Renal cortex interstitium (tissue), 11 donors: ENCODE measurements at regions not wholly inside any gene's neighbourhood (a gene's known extent, or its start where the extent isn't known, plus 50 kb on each side); places are given as distances from the start of the nearest gene placed in this dataset.

Experiments used
- DNase-seq, 11 donors: peaks; one replicate each; pipeline ENCODE4 v3.0.0-alpha.2; 2013; ENCODE audit warnings: low read depth in 9 of 11, low spot score in 4 of 11; ENCODE audit errors: extremely low read depth in 1 of 11

DNA sequence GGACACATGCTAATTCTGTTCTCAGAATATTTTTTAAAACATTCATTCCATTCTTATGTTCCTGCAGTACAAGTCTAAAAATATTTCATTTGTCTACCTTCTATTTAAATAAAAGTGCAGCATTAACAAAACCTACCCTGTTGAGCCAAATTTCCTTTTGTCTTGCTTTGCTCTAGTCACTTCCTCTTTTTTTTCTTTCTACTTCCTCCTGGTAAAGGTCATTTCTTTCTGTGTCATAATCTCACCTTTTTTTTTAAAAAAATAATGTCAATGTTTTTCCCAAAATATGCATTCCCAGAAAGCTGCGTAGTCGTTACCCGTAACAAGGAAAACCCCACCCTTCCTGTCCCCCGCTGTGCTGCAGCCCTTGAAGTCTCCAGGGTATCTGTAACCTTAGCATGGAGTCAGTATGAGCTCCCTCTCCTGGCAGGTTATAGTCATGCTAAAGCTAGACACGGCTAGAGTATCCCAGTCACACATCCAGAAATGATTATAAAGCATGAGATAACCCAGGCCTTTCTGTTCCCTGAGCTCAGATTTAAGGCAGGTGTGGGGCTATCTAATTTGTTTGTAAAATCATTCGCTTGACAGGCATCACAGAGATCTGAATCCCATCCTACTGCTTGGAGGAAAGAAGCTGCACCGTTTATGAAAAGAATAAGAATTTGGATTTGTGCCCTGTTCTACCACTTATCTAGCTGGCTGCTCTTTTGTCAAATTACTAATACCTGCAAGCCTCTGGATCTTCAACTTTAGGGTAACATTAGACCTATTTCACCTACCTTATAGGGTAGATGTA is 51.1 kb upstream of the EED start:
- DNase-seq = peak in 3 of 11 donors; percentile 35 to 59 (median 45)

DNA sequence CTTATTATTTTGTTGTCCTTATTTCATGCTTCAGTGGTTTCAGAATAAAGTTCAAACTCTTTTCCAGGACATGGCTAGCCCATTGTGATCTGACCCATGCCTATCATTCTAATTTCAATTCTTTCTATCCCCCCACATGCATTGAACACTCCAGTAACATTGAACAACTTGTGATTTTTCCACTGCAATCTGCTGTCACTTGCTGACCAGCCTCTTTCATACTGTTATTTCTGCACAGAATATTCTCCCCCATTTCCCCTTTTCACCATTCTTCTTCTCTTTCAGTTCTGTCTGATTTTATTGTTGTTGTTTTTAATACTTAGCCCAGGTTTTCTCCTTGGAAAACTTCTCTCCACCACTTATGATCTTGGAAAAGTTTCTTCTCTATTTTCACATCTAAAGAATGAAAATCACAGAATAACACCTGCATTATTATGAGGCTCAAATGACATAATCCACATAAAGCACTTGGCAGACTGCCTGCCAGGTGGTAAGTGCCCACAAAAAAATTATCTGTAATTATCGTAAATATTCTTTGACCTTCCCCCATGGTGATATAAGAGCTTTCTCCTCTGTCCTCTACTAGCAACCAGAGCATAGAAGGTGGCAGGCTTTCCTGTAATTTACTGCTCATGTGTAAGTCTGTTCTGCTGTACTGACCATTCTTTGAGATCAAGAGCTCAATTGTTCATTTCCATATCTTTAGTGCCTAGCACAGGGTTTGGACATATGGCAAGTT is 51.9 kb upstream of the EED start:
- no peak for DNase-seq

DNA sequence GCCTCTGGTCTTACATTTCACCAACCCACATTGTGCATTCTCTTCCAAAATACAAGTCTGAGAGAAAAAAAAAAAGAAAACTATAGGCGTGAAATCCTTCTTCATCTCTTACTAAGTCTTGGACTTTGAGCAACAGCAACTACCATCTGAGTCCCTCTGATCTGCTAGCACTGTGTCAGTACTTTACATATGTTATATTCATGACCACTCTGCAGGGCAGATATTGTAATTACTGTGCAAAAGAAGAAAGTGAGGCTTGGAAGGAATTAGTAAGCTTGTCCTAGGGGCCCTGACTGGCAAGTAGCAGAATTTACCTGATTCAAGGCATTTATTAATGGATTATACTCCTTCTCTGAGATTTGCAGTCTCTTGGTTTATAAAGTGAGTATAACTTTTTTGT is 52.7 kb upstream of the EED start:
- no peak for DNase-seq

DNA sequence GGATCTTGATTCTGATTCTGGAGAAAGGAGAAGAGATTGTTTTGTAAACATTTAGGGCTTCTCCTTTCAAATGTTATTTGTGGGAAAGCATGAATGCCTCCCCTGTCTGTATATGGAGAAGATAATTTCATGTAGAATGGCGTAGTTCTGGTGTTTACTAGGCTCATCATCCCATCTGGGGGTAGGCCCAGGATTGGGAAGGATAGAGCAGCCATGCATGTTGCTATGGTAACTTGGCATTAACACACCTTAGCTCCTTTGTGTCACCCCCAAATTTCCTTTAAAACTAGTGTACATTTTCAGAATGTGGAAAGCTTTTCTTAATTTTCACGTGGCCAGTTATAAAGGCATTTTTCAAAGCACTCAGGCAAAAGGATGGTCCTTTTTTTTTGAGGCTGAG is 57.5 kb upstream of the EED start:
- DNase-seq = no peak

DNA sequence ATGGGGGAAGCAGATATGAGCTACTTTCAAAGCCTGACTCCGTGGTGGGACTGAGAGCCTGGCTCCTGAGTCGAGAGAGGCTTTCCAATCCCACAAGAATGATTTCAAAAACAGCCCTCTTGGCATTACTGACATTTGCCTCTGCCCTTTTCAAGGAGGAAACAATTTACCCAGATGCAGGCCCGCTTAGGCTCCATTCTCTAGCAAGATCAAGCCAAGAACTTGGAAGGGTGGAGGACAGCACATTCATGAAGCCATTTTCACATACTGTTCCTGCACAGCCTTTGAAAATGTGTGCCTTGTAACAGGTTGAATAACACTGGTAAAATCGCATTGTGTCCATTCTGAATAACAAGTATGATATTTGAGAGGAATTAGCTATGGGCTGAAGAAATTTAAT is 58.2 kb upstream of the EED start:
- no peak for DNase-seq

DNA sequence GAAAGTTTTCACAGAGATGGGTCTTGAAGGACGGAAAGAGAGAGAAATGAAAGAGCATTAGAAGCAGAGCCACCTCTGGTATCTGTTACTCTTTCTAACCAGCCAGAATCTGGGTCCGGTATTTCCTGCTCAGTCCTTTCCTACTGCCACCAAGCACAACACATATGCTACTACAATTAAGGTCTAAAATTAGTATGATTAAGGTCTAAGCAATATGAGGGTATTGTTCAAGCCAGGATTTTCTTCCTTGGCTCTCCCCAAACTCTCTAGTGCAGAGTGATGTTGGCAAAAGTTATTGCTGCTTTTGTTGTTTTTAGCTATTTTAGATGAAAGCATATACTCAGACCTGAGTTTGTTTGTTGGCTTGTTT is 59.2 kb upstream of the EED start:
- no peak for DNase-seq

DNA sequence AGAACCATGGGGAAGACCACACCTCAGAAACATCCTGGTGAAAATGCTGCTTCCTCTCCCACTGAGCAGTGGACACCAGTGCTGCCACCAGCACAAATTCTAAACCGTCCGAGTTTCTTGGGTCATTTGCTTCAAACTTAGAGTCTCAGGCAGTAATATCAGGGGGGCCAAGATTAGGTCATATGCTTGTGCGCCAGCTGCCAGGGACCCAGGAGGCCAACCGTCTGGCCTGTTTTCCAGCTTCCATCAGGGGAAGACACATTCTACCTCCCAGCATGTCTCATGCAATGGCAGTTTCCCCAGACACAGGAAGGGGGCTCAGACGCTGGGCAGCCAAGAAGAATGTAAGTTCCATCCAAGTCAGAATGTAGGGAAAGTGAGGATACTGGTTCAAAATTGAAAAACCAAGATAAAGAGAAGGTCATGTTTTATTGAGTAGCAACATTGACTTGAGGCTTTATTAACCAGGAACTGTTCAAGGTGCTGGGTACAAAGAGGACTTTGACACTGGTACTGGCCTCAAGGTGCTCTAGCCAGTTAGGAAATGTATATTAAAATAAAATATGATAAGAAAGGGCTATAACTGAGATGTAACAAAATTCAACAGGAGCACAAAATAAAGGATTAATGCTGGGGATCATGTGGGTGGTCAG is 59.7 kb upstream of the EED start:
- DNase-seq = no peak

DNA sequence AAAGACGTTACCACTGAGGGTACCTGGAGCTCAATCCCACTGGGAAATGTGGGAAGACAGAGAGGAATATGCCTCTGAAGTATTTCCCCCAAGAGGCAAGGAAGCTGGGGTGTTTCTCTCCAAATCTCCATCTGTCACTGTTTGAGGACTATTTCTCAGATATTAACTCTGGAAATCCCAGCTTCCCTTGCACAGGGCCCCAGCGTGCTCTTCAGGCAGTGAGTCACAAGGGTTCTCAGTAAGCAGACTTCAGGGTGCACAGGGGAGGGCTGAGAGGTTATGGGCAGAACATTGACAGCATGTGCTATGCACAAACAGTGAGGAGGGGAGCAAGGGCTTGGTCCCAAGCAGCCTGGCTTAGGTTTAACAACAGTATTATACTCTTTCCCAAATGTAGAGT is 60.9 kb upstream of the EED start:
- DNase-seq = no peak

DNA sequence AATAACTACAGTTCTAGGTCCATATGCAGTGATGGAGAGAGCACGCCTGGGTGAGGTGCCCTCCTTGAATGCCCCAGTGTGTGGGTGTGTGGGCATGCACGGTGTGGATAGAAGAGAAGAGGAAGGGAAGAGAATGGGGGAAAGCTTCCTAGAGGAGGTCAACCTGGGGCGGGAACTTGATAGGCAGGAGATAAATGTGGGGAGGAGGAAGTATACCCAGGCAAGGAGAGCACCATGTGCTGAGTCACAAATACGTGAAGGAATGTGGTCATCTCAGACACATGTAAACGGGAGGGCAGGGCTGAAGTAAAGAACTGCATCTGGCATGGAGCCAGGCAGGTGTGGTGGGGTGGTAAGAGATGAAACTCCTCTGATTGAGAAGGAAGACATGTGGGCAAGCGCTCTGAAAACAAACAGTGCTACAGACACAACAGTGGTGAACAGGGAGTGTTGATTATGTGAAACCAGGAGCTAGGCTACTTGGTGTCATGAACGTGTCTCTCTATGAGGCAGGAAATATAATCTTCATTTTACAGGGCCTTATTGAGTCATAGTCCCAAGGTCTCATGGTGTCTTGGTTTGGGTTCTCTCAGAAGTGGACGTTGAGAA is 61.5 kb upstream of the EED start:
- no peak for DNase-seq

DNA sequence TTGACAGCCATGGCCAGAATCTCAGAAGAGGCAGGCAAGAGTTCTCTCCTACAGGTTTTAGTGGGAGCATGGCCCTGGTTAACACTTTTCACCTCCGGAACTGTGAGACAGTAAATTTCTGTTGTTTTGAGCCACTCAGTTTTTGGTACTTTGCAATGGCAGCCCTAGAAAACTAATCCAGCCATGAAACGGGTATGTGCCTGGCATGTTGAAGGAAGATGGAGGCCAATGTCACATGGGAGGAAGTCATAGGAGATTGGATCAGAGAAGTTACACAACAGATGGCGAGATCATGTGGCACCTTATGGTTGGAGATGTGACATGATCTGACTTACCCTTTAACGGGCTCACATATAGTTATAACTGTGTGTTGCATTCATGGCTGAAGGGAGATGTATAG is 63.2 kb upstream of the EED start:
- no peak for DNase-seq

DNA sequence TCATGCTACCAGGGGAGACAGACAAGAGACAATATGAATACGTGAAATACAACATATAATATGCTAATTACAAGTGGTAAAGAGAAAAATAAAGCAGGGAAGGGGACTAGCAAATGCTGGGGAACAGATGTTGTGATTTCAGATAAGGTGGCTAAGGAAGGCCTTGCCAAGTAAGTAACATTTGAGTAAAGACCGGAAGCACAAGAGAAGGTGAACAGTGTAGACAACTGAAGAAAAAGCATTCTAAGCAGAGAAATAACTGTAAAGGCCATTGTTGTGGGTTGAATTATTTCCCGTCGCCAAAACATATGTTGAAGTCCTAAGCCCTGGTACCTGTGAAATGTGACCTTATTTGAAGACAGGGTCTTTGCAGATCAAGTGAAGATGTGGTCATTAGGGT is 63.7 kb upstream of the EED start:
- no peak for DNase-seq

DNA sequence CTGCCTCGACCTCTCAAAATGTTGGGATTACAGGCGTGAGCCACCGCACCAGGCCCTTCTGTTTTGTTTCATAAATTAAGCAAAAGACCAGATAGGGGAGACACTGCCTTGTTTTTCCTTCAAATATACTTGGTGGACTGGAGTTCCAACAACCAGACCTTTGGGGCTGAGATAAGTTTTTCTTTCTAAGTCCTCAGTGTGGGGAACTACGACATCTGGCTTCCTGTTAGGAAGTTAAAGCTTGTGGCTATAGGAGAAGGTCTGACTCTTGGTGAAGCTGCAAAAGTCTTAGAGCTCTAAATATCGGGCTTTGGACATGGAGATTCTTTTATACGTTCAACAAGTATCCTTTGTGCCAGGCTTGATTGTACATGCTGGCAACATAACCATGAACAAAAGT is 64.1 kb upstream of the EED start:
- DNase-seq = no peak

DNA sequence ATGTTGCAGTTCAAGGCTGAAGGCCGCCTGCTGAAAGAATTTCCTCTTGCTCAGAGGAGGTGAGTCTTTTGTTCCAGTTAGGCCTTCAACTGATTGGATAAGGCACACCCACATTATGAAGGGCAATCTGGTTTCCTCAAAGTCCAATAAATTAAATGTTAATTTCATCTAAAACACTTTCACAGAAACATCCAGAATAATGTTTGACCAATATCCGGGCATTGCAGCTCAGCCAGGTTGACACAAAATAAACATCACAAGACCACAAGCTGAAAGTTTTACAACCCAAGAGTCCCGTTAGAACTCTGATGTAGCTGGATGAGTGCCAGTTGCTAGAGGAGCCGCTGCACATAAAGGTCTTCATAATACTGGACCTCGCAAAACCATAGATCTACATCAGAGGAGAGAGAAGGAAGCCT is 64.9 kb upstream of the EED start:
- peak in 1 of 11 donors; percentile 31 for DNase-seq

DNA sequence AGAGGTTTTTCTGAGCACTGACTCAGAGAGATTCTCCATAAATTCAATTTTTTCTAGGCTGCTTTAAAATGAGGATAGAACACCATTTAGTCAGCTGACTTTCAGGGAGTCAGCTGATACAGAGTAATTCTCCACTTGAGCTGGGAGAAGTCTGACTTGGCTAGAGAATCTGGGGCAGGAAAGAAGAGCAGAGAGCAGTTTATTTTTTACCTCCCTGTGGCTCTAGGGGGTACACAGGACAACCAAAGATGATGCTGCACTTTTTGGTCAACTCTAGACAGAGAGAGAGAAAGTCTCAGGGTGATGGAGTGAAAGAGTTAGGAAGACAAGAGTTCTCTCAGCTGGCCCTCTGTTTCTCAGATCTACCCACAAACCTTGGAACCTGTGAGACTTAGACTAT is 67.3 kb upstream of the EED start:
- no peak for DNase-seq

DNA sequence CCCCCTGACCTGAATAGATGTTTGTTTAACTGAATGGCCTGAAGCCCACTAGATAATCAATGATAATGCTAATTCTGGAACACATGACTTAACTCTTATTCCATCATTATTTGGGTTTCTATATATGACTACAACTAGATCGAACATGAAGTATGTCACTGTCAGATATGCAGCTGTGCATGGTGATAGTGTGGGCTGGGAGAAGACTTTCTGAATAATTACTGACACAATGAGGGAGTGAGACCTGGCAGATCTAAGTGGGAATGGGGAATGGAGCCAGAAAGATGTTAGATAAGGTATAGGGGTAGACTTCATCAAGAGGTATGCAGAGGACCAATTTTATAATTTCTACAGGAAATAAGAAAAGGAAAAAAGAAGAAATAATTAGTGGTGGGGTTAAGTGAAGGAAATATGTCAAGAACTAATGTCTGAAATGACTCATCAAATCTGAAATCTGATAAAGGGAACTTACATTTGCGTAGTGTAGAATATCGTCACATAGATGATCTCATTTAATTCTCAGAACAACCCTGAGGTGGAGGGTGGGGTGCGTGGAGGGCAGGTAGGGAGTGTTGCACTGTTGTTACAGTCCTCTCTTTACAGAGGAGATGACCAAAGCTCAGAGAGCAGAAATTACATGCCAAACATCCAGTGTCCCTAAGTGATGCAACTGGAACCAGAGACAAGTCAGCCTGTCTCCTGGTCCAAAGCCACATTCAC is 68.2 kb upstream of the EED start:
- DNase-seq = no peak

DNA sequence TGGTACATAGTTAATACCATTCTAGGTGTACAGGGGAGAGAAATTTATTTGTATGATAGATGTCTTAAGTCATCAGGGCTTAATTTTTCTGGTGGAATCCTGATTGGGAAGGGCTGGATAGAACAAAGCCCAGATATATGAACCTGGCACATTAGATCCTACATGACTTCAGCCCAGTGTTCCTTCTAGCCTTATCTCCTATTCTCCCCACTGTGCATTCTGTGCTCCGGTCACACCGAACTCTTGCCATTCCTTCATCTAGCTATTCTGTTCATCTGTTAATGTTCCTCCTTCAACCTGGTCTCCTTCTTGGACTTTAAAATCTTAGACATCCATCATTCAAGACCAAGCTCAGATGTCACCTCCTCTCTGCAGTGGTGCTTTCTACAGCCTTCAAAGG is 68.9 kb upstream of the EED start:
- DNase-seq = no peak

DNA sequence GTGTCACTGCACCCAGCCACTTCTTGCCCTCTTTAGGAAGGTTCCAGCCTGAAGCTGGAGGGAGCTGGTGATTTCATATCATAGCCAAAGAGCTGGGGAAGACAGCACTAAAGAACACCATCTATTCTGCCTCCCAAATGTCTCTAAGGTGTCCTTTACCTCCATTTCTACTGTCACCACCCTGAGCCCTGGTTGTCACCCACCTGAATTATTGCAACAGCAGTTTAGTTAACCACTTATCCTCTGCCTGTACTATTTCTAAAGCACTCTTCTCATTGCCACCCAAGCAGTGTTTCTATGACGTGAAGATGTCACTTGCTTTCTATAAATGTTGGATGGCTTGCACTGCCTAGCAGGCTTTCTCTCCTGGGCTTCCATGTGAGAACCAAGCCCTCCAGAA is 69.4 kb upstream of the EED start:
- no peak for DNase-seq

DNA sequence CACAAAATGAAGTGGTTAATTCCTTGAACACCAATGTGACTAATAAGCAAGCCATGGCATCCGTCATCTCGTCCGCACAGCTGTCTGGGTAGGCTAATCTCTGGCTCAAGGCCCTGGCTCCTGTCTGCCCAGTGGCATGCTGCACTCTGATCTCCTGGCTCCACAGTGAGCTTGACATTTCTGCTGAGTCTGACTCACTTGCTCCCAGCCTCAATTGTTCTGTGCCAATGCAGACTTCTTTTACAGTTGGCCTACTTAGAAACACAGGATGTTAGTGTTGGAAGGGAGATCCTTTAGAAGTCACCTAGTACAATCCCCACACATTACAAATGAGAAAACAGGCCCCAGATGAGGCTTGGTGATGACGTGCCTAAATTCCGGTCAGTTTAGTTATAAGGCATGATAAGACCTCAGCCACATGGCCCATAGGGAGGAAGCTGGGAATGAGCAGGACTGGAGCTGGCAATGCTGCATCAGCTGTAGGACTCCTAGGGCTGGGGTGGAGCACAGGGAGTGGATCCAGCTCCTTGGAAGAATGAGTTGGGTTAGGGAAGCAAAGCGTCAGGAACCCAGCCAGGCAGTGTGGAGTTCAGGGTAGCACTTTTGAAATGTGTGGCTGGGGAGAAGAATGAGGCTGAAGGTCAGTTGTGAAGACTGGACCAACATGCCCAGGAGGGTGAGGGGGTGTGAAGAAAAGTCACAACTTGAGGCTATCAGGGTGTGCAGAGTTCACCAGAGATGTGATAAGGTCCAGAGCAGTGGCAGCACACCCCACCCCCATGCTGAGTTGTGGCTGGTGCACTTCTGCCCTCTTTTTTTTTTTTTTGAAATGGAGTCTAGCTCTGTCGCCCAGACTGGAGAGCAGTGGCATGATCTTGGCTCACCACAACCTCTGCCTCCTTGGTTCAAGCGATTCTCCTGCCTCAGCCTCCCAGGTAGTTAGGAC is 70.2 kb upstream of the EED start:
- no peak for DNase-seq
